Liver (tissue), 8 donors: ENCODE measurements at regions not wholly inside any gene's neighbourhood (a gene's known extent, or its start where the extent isn't known, plus 50 kb on each side); places are given as distances from the start of the nearest gene placed in this dataset.

Source experiments
- DNase-seq: peaks from one replicate; pipeline ENCODE4 v3.0.0-alpha.2; 2017; ENCODE audit warnings: low spot score
- H3K27ac ChIP-seq, 2 donors: one replicate each; pipeline ENCODE4 v1.7.0; 2013; ENCODE audit warnings: inconsistent platforms in 2 of 2, low read length in 2 of 2, control low read depth in 1 of 2, low read depth in 1 of 2, mild to moderate bottlenecking in 1 of 2
- H3K27me3 ChIP-seq, 4 donors: one replicate each; pipeline versions ENCODE4 v1.6.1 to v1.7.0; 2013; ENCODE audit warnings: low read length in 3 of 4, inconsistent platforms in 1 of 4, mild to moderate bottlenecking in 1 of 4, moderate library complexity in 1 of 4; ENCODE audit not compliant: control insufficient read depth in 4 of 4, insufficient read depth in 4 of 4
- H3K36me3 ChIP-seq, 4 donors: one replicate each; pipeline versions ENCODE4 v1.6.1 to v1.7.0; 2013; ENCODE audit warnings: low read length in 3 of 4, mild to moderate bottlenecking in 3 of 4, low read depth in 1 of 4, moderate library complexity in 1 of 4; ENCODE audit not compliant: control insufficient read depth in 4 of 4, insufficient read depth in 3 of 4
- H3K4me1 ChIP-seq, 4 donors: one replicate each; pipeline versions ENCODE4 v1.6.1 to v1.7.0; 2013; ENCODE audit warnings: low read length in 3 of 4, mild to moderate bottlenecking in 3 of 4, moderate library complexity in 1 of 4; ENCODE audit not compliant: control insufficient read depth in 4 of 4, insufficient read depth in 4 of 4
- H3K4me3 ChIP-seq, 3 donors: one replicate each; pipeline versions ENCODE4 v1.6.1 to v1.7.0; 2013; ENCODE audit warnings: low read length in 3 of 3, control low read depth in 1 of 3, low read depth in 1 of 3, mild to moderate bottlenecking in 1 of 3
- H3K9ac ChIP-seq, 2 donors: one replicate each; pipeline ENCODE4 v1.7.0; 2013; ENCODE audit warnings: low read length in 2 of 2, mild to moderate bottlenecking in 2 of 2, moderate library complexity in 2 of 2, control low read depth in 1 of 2, low read depth in 1 of 2
- H3K9me3 ChIP-seq, 4 donors: one replicate each; pipeline versions ENCODE4 v1.6.1 to v1.7.0; 2013; ENCODE audit warnings: low read length in 3 of 4; ENCODE audit not compliant: control insufficient read depth in 4 of 4
- CTCF ChIP-seq: fragments of 150-350 bp; IDR thresholded peaks from 2 replicates; pipeline ENCODE4 v1.5.1; 2017; ENCODE audit warnings: improper control_type of control experiment, low read depth, low read length; ENCODE audit not compliant: missing input control
- EGR1 ChIP-seq, 2 donors: IDR thresholded peaks; 2 replicates each; pipeline ENCODE4 v1.6.1; 2016 to 2018; ENCODE audit warnings: antibody characterized with exemption in 2 of 2, low read depth in 2 of 2
- FOXA1 ChIP-seq: IDR thresholded peaks from 2 replicates; pipeline ENCODE4 v1.6.1; 2016; ENCODE audit warnings: antibody characterized with exemption
- FOXA2 ChIP-seq: IDR thresholded peaks from 2 replicates; pipeline ENCODE4 v1.6.1; 2016; ENCODE audit warnings: antibody characterized with exemption
- GABPA ChIP-seq, 2 donors: IDR thresholded peaks in 1 of 2; conservative IDR thresholded peaks in 1 of 2; 2 replicates each; pipeline ENCODE4 v1.6.1; 2016; ENCODE audit warnings: antibody characterized with exemption in 2 of 2, mild to moderate bottlenecking in 1 of 2, moderate library complexity in 1 of 2
- HNF4G ChIP-seq: IDR thresholded peaks from 2 replicates; pipeline ENCODE4 v1.6.1; 2016; ENCODE audit warnings: antibody characterized with exemption
- JUND ChIP-seq, 2 donors: IDR thresholded peaks; 2 replicates each; pipeline ENCODE4 v1.6.1; 2016; ENCODE audit warnings: antibody characterized with exemption in 2 of 2
- MAX ChIP-seq: IDR thresholded peaks from 2 replicates; pipeline ENCODE4 v1.6.1; 2016; ENCODE audit warnings: antibody characterized with exemption
- NR2F2 ChIP-seq: IDR thresholded peaks from 2 replicates; pipeline ENCODE4 v1.6.1; 2016; ENCODE audit warnings: antibody characterized with exemption
- RAD21 ChIP-seq, 2 donors: IDR thresholded peaks; 2 replicates each; pipeline ENCODE4 v1.6.1; 2016; ENCODE audit warnings: antibody characterized with exemption in 2 of 2, mild to moderate bottlenecking in 2 of 2
- REST ChIP-seq: IDR thresholded peaks from 2 replicates; pipeline ENCODE4 v1.6.1; 2016; ENCODE audit warnings: antibody characterized with exemption, mild to moderate bottlenecking
- YY1 ChIP-seq: IDR thresholded peaks from 2 replicates; pipeline ENCODE4 v1.6.1; 2016; ENCODE audit warnings: antibody characterized with exemption, mild to moderate bottlenecking
- WGBS: extraction: QIAGEN DNeasy Blood & Tissue Kit; methylation state at CpG from one replicate; pipeline ENCODE4 v1.1.7; 2013; 5-methylcytosine and 5-hydroxymethylcytosine counted together
- donor health status: healthy.
- donor health status: healthy.
- donor health status: healthy.
- donor health status: healthy.
- donor health status: healthy.

GRCh38 chr4:66097218-66097617 is 426.9 kb upstream of the EPHA5 start (continued):
- no peak for TF ChIP-seq CTCF
- TF ChIP-seq NR2F2: no peak

- no peak for DNase-seq
- H3K36me3 ChIP-seq: no peaks in the 10 kb centered on the region
- no peaks in the 10 kb centered on the region for H3K27me3 ChIP-seq
- TF ChIP-seq EGR1 (IDR thresholded peaks at IDR 0.05; ENCODE audit: low read depth in 2 of 2) (no peak), FOXA2 (no peak), FOXA1 (no peak), MAX (no peak), HNF4G (no peak), YY1 (no peak), REST (no peak), CTCF (no peak), JUND (IDR thresholded peaks at IDR 0.05) (no peak), GABPA (IDR thresholded peaks at IDR 0.05 in 1 of 2, conservative IDR thresholded peaks at IDR 0.05 in 1 of 2) (no peak), RAD21 (IDR thresholded peaks at IDR 0.05) (no peak)
- H3K27ac ChIP-seq: no peak overlapping the region
- H3K4me3 ChIP-seq: no peak overlapping the region
- WGBS: 47% methylated on average over 2 of the region's 2 CpGs
- no peaks in the 10 kb centered on the region for H3K9me3 ChIP-seq
- no peaks in the 10 kb centered on the region for H3K4me1 ChIP-seq
- no peak overlapping the region for H3K9ac ChIP-seq
Observed at GRCh38 chr4:66095065-66095464, 424.8 kb upstream of the EPHA5 start.

GRCh38 chr4:66094070-66094469 is 423.8 kb upstream of the EPHA5 start:
- H3K9ac ChIP-seq: no peak overlapping the region
- no peak overlapping the region for H3K27ac ChIP-seq
- H3K27me3 ChIP-seq: no peaks in the 10 kb centered on the region
- H3K9me3 ChIP-seq: no peaks in the 10 kb centered on the region
- no peak for DNase-seq
- WGBS: 93% methylated on average over 15 of the region's 15 CpGs
- no peak for TF ChIP-seq YY1
- no peak for TF ChIP-seq FOXA1
- no peak for TF ChIP-seq JUND (IDR thresholded peaks at IDR 0.05)
- H3K36me3 ChIP-seq: no peaks in the 10 kb centered on the region
- H3K4me1 ChIP-seq: no peaks in the 10 kb centered on the region
- no peak overlapping the region for H3K4me3 ChIP-seq
